Superior temporal gyrus (tissue), 1 donor: ENCODE measurements at regions not wholly inside any gene's neighbourhood (a gene's known extent, or its start where the extent isn't known, plus 50 kb on each side); places are given as distances from the start of the nearest gene placed in this dataset.
"Not testable (repeated sequence)": the region's sequence is repeated elsewhere in the genome, so short reads cannot be mapped to it uniquely, and the experiment has no call there.

Source experiments
- DNase-seq: peaks from one replicate; pipeline ENCODE4 v3.0.0-alpha.2; 2016; ENCODE audit errors: extremely low spot score

DNA sequence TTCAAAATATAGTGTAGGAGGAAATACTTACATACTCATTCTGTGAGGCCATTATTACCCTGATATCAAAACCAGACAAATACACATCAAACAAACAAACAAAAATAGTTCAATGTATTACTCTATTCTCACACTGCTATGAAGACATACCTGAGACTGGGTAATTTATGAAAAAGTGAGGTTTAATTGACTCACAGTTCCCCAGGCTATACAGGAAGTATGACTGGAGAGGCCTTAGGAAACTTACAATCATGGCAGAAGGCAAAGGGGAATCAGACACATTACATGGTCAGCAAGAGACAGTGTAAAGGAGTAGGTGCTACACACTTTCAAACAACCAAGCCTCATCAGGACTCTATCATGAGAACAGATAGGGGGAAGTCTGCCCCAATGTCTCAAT is 1023.2 kb downstream of the TMTC2 start:
- no peak for DNase-seq

DNA sequence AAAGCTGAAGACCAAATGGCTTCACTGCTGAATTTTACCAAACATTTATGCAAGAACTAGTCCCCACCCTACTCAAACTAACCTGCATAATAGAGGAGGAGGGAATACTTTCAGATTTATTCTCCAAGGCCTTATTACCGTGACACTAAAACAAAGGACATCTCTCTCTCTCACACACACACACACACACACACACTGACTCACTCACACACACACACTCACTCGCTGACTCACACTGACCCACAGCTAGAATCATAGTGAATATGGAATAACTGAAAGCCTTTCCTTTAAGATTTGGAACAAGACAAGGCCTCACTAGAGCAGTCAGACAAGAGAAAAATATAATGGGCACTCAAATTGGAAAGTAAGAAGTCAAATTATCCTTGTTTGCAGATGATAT is 1014.1 kb downstream of the TMTC2 start:
- DNase-seq: no peak

DNA sequence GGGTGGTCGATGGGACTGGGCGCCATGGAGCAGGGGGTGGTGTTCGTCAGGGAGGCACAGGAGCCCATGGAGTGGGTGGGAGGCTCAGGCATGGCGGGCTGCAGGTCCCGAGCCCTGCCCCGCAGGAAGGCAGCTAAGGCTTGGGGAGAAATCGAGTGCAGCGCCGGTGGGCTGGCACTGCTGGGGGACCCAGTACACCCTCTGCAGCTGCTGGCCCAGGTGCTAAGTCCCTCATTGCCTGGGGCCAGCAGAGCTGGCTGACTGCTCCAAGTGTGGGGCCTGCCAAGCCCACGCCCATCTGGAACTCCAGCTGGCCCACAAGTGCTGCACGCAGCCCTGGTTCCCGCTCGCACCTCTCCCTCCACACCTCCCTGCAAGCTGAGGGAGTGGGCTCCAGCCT is 1009.6 kb downstream of the TMTC2 start:
- not testable (repeated sequence) for DNase-seq

DNA sequence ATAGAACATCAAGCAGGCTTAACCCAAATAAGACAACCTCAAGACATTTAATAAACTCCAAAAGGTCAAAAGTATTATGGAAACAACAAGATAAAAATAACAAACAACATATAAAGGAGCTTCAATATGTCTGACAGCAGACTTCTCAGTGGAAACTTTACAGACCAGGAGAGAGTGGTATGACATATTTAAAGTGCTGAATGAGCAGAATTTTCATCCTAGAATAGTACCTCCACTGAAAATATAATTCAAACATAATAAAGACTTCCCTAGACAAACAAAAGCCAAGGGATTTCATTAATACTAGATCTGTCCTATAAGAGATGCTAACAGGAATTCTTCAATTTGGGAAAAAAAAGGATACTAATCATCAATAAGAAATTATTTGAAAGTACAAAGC is 1005.0 kb downstream of the TMTC2 start:
- DNase-seq: no peak

DNA sequence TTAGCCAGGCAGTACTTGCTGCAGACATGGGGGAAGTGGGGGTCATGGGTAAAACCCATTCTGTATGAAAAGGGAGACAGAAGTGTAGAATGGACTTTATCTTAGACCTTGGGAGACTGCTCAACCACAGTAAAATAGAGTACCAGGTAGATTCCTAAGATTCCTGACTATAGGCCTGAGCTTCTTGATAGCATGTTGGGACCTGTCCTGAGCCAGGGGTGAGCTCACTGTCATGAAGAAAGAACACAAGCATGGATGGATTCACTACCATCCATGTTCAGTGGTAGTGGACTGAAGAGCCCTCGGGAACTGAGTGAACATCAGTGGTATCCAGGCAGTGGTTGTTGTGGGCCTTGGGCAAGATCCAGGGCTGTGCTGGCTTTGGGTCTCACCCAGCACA is 1003.8 kb downstream of the TMTC2 start:
- no peak for DNase-seq

DNA sequence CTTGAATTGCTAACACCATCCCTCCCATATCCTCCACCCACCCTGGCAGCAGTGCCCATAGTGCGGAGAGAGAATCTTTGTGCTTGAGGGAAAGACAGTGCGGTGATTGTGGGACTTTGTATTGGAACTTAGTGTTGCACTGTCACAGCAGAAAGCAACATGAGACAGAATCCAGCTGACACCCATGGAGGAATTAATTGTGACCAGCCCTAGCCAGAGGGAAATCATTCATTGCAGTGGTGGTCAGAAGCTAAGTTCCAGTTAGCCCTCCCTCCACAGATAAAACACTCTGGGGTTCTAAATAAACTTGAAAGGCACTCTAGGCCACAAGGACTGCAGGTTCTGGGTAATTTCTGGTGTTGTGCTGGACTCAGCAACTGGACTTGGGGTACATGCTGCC is 1002.6 kb downstream of the TMTC2 start:
- no peak for DNase-seq

DNA sequence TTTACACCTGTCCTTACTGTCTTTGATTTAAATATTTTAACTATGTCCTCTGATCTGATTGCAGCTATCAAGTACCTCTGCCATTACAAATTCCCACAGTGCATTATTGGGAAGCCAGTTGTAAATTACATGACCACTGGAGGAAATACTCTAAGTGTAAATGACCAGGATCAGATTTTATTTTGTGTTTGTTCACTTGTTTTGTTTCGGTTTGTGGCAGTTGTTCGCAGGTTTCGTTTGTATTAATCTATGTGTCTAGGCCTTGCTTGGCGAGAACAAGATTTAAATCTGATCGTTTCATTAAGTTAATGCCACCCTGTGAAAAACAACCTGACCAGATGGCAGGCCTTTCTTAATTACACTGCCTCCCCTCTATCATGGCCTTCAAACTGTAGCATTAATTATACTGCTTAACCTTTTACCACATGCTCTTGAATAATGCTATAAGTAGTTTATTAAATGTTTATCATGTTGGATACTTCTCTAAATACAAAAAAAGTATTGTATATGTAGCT is 990.1 kb downstream of the TMTC2 start:
- no peak for DNase-seq

DNA sequence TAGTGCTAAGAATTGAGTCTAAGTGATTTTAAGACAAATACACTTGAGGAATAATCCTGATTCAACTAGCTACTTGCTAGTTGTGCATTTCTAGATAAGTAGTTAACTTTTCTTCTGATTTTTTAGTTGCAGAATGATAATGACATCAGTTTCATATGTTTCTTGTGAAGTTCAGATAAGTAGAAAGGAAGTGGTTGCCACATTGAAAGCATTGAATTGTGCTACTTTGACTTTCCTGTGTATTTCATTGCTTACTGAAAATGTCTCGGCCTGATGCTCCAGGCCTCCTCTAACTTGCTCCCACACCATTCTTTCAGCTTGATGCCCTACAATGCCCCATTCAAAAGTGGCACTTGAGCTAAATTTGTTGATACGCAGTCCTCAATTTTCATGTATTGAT is 980.0 kb downstream of the TMTC2 start:
- DNase-seq: no peak

DNA sequence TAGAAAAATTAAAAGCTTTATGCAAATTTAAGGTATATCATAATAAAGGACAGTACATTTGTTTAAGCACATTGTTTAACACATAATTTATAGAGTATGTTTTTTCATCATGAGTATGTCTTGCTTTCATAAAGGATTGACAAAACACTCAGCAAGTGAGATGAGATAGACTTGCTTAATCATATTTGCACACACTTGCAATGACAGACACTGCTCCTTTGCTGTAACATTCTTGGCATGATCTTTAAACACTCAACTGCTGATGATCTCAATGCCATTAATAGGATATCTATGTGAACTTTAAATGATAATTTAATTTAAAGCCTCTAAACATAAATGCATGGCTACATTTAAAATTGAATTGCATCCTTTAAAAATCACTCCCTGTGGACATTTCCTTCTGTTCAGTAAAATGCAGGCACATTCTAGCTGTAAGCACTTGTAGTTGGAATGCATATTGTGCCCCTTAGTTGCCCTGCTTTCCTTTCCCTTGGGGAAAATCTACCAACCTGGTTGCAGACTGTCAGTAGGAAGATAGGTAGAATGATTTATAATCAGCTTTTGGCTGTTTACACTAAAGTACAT is 979.0 kb downstream of the TMTC2 start:
- no peak for DNase-seq

DNA sequence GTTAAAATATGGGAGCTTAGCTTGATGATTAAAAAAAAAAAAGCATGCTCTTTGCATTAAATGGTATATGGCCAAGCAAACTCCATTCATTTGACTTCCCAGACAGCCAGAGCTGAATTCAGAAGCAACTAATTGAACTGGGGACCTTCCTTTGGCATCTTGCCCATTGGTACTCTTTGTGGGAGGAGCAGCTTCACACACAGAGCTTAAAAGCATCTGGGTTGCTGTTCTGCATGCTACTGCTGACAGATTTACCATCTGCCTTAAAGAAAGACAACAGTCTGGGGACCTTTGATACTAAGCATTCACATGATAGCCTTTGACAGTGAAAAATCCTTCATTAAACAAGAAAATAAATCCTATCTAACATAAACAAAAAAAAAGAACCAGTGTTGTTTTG is 977.9 kb downstream of the TMTC2 start:
- no peak for DNase-seq

DNA sequence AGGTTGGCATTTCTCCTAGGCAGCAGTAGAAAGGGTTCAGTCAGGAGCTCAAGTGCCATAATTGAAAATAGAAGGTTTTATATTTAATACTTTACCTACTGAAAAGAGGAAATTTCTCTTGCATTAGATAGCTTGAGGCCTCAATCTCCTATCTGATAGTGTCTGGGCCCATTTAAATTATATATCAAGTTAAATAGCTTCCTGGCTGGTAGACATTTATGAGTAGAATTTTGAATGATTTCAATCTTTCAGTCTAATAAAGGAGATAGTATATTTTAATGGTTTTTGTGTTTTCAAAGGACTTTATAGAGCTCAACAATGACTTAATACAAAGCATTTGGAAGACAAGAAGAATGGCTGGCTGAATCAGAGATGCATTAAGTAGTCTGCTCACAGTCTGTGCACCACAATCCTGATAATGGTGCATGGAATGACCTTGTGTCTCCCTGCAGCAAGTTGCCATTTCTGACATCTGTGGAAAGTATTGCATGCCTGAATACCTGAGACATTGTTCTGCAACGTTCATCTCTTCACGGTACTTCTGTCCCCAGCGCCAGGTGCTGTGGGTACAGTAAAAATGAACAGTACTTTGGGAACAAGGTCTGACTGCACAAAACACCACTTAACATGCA is 974.1 kb downstream of the TMTC2 start:
- no peak for DNase-seq

DNA sequence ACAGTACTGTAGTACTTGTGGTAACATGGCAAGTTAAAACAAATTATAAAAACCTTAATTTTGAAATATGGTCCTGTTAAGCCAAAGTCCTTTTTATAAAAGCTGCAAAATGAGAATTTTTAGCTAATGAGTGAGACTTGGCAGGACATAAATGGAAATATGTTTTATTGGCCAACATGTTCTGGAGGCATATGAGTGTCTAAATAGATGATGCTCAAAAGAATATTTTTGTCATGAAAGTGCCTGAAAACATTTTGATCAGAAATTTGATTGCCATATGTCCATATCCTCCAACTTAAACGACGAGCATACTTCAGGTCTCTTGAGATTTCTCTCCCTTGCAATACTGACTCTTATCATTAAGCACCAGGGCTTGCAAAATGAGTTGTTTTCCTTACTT is 972.6 kb downstream of the TMTC2 start:
- DNase-seq: no peak

DNA sequence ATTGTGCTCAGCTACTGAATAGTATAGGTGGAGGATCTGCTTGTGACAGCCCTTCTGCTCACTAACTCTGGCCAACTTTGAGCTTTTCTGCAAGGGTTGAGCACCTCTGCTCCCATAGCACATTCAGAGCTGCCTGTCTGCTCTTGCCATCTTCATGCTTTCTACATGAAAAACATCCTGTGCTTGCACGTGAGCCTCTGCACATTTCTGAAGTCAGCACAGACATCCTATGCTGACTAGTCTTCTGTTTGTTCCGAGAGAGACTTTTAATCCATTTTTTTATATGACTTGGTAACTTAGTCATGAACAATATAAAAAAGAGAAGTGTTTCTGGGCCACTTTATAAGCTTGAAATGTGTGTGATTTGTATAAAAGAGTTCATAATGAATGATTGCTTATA is 969.3 kb downstream of the TMTC2 start:
- no peak for DNase-seq

DNA sequence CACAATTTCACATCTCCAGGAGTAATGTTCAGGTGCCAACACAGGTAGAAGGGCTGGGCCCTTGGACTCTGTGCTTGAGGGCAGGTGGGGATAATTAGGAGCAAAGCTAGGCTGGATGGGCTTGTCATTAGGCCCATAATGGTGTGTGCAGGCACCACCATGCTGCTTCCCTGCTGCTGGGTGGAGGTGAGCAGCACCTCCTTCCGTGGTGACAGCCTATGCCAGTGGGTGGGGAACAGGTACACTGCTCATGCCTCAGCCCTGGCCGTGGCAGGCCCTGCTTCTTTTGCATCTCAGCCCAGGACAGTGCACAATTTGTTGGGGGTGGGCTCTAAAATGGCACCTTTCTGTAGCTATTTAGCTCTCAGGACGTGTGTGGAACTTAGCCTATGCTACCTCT is 955.5 kb downstream of the TMTC2 start:
- DNase-seq: no peak

DNA sequence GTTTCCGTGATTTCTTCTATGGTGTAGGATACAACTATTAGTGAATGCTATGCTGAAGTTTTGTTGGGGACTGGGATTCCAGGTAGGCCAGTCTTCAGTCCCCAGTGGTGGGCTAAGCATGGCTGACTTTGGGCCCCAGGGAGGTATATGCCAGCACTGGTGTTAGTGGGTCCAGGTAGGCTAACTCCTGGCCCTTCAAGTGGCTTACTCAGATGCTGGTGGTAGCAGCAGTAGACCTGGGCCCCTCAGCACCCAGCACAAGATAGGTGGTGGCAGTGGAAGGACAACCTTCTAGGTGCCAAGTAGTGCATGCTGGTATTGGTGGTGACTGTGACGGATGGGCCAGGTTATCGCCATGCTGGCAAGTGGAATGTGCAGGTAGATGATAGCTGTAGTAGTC is 955.1 kb downstream of the TMTC2 start:
- DNase-seq: no peak

DNA sequence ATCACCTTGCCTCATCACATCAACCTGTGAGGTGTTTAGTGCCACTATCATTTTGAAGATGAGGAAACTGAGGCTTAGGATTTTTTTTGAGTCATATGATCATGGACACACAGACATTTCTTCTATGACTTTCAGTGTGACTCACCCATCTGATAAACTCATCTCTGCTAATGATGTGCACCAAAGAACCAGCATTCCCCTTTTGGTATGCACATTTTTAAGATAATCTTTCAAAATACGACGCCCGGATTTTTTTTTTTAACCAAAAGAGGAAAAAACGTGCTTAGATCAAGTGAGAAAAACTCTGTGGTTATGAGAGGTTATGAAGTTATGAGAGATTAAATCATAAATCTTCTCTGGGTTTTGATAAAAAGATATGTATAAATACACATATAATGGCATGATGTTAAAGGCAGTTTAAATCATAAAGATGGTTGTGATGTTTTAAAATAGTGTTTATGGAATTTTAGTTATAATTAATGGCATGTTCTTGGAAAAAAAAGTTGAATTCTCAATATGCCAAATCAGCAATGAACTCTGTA is 948.1 kb downstream of the TMTC2 start:
- no peak for DNase-seq

DNA sequence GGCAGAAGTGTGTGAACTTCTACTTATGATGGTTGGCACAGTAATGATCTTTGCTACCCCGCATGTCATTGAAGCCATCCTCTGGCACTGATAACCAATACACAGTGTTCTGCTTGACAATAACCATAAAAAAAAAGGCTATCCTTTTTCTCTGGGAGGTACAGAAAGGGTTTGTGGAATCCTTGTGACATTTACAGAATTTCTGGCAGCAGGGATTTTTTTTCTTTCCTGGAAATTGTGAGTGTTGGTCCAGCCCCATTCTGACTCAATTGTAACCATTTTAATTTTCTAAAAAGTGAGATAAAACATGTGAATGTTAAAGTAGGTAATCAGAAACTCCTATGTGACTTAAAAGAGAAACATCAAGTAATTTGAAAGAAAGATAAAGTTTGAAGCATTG is 943.8 kb downstream of the TMTC2 start:
- no peak for DNase-seq

DNA sequence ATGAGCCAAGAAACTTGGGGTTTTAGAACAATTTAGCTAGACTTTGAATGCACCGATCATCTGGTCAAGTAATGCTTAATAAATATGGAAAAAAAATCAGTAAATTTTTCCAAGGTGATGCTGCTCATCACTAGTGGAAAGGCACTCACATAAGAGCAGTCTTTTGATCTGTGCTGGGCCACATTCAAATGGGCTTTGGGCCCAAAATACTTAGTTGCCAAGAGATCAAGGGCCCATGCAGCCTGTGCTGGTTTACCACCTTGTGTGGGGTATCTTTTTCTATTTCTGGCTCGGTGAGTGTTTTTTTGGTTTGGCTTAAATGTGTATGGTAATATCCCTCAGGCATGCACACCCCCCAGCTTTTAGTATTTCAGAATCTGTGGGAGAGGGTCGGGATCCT is 943.2 kb downstream of the TMTC2 start:
- DNase-seq: no peak

DNA sequence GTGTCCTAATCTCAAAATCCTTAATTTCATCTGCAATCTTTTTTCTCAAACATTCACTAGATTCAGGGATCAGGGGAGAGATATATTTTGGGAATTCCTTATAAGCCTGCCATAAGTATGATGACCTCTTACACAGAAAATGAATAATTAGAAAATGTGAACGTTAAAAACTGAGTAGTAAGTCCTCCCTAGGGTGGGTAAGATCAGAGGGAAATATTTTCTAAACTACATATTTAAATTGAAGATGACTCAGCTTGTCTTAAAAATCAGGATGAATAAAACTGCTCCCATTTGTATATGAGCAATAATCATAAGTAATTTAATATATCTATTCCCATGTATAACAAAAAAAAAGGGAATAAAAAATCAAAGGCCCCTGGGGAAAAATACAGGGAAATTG is 935.5 kb downstream of the TMTC2 start:
- DNase-seq: no peak

DNA sequence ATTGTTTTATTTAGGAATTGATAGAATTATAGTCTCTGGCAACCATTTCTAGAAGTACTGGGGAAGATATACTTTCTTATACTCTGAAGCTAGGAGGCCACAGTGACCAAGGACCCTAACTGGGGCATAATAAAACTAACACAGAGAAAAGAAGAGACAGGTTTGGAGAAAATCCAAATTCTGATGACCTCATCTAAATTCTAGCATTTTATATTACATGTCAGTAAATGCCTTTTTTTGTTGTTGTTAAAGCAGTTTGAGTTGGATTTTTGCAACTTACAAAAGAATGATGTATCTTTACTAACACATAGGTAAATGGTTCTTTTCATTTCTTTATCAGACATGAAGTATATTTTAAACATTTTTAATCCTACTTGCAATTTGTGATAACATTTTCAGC is 933.3 kb downstream of the TMTC2 start:
- no peak for DNase-seq

DNA sequence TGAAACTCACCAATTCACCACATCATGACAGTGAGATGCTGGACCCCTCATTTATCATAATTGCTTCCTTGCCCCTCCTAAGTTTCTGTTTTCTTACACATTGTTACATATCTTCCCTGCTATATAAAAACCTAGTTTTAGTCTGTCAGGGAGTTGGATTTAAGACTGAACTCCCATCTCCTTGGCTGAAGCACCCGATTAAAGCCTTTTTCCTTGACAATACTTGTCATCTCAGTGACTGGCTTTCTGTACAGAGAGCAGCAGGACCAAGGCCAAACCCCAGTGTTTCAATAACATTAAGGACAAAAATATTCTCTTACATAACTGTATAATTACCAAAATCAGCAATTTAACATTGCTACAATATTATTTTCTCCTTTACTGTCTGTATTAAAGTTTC is 928.4 kb downstream of the TMTC2 start:
- no peak for DNase-seq

DNA sequence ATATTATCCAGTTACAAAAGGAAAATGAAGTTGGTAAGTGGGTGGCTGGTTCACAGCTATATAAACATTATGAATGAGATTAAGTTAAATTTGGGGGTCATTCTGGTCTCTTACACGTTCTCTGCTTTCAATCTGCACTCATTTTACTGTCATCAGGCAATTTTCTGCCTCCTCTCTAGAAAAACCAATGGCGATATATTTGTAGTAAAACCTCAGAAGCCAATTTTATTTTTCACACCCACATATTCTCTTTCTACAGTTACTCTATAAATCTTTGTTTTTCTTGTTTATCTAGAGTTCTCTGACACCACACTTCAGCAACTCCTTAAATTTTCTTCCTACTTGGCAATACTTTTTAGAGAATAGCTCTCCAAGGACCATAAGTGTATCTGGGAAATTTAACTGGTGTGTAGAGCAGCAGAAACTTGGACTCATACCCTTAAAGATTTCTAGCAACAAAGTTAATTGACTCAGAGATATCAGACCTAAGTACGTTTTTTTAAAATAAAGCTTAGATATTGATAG is 926.9 kb downstream of the TMTC2 start:
- DNase-seq: no peak

DNA sequence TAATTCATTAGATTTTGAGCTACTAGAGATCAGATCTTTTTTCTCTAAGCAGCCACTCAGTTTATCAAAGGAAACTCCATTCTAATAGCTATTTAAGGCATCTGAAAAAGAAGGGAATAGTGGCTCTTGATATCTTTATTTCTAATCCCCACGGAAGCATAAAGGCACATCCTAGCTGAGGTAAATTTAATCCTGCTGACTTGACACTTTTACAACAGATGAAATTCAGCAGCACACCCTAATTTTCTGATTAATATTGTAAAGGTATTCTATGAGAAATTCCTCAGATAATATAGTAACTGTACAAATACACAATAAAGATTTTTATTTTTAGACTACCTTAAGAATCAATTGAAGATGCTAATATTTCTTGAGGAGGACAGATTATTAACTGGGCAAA is 916.4 kb downstream of the TMTC2 start:
- no peak for DNase-seq
